ENCODE measurements at regions not wholly inside any gene's neighbourhood (a gene's known extent, or its start where the extent isn't known, plus 50 kb on each side); places are given as distances from the start of the nearest gene placed in this dataset.

DNA sequence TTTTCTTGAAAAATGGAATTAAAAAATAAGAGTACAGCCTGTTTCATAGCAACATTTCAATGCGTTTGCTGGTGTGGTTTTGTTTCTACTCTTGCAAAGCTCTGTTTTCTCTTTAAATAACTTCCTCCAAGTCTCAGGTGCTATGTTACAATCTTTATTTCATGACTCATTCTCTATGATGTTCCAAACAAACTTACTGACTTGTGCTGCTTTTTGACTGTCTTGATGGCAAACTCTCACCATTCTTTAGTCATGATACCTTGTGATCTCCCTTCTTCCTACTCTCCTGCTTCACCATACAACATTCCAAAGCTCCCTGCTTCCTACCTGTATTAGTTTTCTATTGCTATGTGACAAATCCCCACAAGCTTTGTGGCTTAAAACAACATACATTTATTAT, 166.1 kb downstream of the C11orf91 start:
- no peak for TF ChIP-seq CTCF (conservative IDR thresholded peaks at IDR 0.05)
- no peaks in the 10 kb centered on the region for H3K4me1 Mint-ChIP-seq (ENCODE audit: unreplicated experiment)
- no peak overlapping the region for H3K27ac Mint-ChIP-seq
- H3K4me3 Mint-ChIP-seq: no peak overlapping the region
- peaks cover 10% of the 10 kb centered on the region for H3K27me3 Mint-ChIP-seq
- H3K36me3 Mint-ChIP-seq: peaks cover 4% of the 10 kb centered on the region
- H3K9me3 Mint-ChIP-seq: peaks cover 5% of the 10 kb centered on the region
- DNase-seq (ENCODE audit: extremely low spot score, unreplicated experiment): no peak

- no peak overlapping the region for H3K27ac Mint-ChIP-seq
- H3K4me3 Mint-ChIP-seq: no peak overlapping the region
- peaks cover 8% of the 10 kb centered on the region for H3K27me3 Mint-ChIP-seq
- peaks cover 4% of the 10 kb centered on the region for H3K36me3 Mint-ChIP-seq
- H3K9me3 Mint-ChIP-seq: peaks cover 5% of the 10 kb centered on the region
- DNase-seq (ENCODE audit: extremely low spot score, unreplicated experiment): no peak
- H3K4me1 Mint-ChIP-seq (ENCODE audit: unreplicated experiment): no peaks in the 10 kb centered on the region
- no peak for TF ChIP-seq CTCF (conservative IDR thresholded peaks at IDR 0.05)
Measured at GRCh38 chr11:33533386-33534052, 167.1 kb downstream of the C11orf91 start.

DNA sequence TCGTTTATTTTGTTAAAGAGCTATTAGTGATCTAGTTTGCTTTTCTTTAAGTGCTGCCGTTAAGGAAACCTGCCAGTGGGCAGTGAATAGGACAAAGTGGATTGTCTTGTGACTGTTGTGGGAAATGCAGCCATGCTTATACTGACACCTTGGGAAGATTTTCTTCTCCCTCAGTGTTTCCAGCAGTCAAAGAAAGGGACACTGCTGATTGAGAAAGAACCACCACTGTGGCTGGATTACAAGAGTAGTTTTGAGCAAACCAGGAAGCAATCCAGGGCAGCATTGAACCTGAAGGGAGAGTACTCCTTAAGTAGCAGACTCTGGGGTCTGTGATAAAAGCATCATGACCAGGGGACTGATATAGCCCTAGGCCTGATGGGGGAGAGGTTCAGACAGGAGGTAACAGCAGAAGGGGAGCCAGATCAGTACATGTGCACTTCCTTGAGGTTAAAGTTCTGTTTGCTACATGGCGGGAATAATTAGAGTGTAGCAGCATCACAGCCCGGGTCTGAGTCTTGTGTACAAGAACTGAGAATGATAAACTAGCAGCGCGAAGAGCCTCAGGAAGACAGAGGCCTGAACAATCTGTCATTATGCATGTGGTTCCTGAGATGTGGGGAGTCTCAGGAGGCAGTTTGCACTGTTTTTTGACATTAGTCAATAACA, 167.8 kb downstream of the C11orf91 start:
- Mint-ChIP-seq H3K9me3 (peaks cover 12% of the 10 kb centered on the region), H3K4me3 (no peak overlapping the region), H3K4me1 (ENCODE audit: unreplicated experiment) (no peaks in the 10 kb centered on the region), H3K27ac (no peak overlapping the region), H3K27me3 (peaks cover 8% of the 10 kb centered on the region), H3K36me3 (peaks cover 4% of the 10 kb centered on the region)
- no peak for DNase-seq (ENCODE audit: extremely low spot score, unreplicated experiment)
- no peak for TF ChIP-seq CTCF (conservative IDR thresholded peaks at IDR 0.05)

DNA sequence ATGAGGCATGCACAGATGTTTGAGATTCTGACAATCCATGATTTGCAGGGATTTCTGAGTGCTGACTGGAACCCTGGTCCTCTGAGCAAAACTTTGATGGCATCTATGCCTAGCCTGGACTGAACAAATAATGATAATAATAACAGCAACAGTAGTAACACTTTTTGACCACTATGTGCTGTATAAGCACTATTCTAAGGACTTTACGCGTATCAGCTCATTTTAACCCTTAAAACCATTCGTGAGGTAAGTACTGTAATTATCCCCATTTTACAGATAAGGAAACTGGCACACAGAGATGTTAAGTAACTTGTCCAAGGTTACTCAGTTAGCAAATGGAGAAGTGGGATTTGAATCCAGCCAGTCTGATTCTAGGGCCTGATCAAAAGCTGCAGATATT, 168.4 kb downstream of the C11orf91 start:
- DNase-seq (ENCODE audit: extremely low spot score, unreplicated experiment): no peak
- Mint-ChIP-seq H3K27me3 (peaks cover 8% of the 10 kb centered on the region), H3K36me3 (peaks cover 4% of the 10 kb centered on the region), H3K4me1 (ENCODE audit: unreplicated experiment) (no peaks in the 10 kb centered on the region), H3K27ac (no peak overlapping the region), H3K4me3 (no peak overlapping the region), H3K9me3 (peaks cover 14% of the 10 kb centered on the region)
- no peak for TF ChIP-seq CTCF (conservative IDR thresholded peaks at IDR 0.05)

- Mint-ChIP-seq H3K4me3 (no peak overlapping the region), H3K27ac (no peak overlapping the region), H3K4me1 (ENCODE audit: unreplicated experiment) (no peaks in the 10 kb centered on the region), H3K27me3 (peaks cover 4% of the 10 kb centered on the region), H3K9me3 (peaks cover 14% of the 10 kb centered on the region), H3K36me3 (peaks cover 4% of the 10 kb centered on the region)
- DNase-seq (ENCODE audit: extremely low spot score, unreplicated experiment): no peak
- no peak for TF ChIP-seq CTCF (conservative IDR thresholded peaks at IDR 0.05)
Measured at GRCh38 chr11:33531743-33532181, 168.9 kb downstream of the C11orf91 start.
